ENCODE measurements at regions not wholly inside any gene's neighbourhood (a gene's known extent, or its start where the extent isn't known, plus 50 kb on each side); places are given as distances from the start of the nearest gene placed in this dataset.

DNA sequence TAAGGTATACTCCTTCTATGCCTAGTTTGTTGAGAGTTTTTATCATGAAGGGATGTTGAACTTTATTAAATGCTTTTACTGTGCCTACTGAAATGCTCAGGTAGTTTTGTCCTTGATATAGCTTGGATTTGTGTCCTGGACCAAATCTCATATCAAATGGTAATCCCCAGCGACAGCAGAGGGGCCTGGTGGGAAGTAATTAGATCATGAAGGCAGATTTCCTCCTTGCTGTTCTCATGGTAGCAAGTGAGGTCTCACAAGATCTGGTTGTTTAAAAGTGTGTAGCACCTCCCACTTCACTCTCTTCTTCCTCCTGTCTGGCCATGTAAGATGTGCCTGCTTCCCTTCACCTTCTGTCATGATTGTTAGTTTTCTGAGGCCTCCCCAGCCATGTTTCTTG is 78.2 kb downstream of the KIF2B start:
- ChIA-PET POLR2A (ENCODE audit: partially characterized antibody) (no interaction called here), CTCF (ENCODE audit: partially characterized antibody) (interaction anchor here (0.7 kb wide), 1 partner anchor 88 kb away, joined by 3 read pairs; no protein-coding TSS in a partner anchor)
- Histone ChIP-seq H3K4me2 (ENCODE audit: insufficient read depth in 1 of 2, low read depth in 2 of 2, low read length in 2 of 2) (no peak overlapping the region), H4K91ac (replicated peaks; ENCODE audit: insufficient read length, low read length) (no peak overlapping the region), H3K4me3 (ENCODE audit: extremely low read depth in 1 of 4, insufficient read depth in 2 of 4, low read depth in 3 of 4, low read length in 4 of 4) (no peak overlapping the region), H3K9ac (replicated peaks in 1 of 4; ENCODE audit: extremely low read depth in 1 of 4, low read depth in 3 of 4, low read length in 3 of 4) (no peak overlapping the region), H3K4me1 (replicated peaks in 1 of 4; ENCODE audit: control insufficient read depth in 3 of 4, insufficient read depth in 4 of 4, low read length in 3 of 4) (no peaks in the 10 kb centered on the region), H4K20me1 (replicated peaks in 1 of 2; ENCODE audit: control insufficient read depth in 1 of 2, insufficient read depth in 2 of 2, low read length in 2 of 2) (no peaks in the 10 kb centered on the region), H3K27me3 (replicated peaks in 1 of 4; ENCODE audit: control insufficient read depth in 3 of 4, extremely low read depth in 1 of 4, insufficient read depth in 3 of 4, low read length in 3 of 4) (no peaks in the 10 kb centered on the region), H4K5ac (ENCODE audit: insufficient read length, low read depth, low read length) (no peak overlapping the region), H3K56ac (replicated peaks; ENCODE audit: insufficient read length, low read depth, low read length) (no peak overlapping the region), H3K4ac (replicated peaks; ENCODE audit: insufficient read length, low read depth, low read length) (no peak overlapping the region), H3K79me1 (ENCODE audit: low read depth, low read length) (no peaks in the 10 kb centered on the region), H3K18ac (ENCODE audit: extremely low read depth, low read length) (no peak overlapping the region), H3K14ac (ENCODE audit: insufficient read length) (no peak overlapping the region), H2BK15ac (ENCODE audit: low read length) (no peak overlapping the region), H2BK20ac (ENCODE audit: low read length) (no peak overlapping the region), H3K23me2 (ENCODE audit: low read depth, low read length) (no peaks in the 10 kb centered on the region), H3K27ac (ENCODE audit: low read depth, low read length) (no peak overlapping the region), H3K9me3 (ENCODE audit: insufficient read depth in 2 of 2, low read depth in 1 of 2, low read length in 1 of 2) (peaks cover 3 to 13% of the 10 kb centered on the region in 2 experiments; a peak in 2 of 4 replicates), H3K79me2 (ENCODE audit: control insufficient read depth in 1 of 2, insufficient read depth in 2 of 2, low read length in 2 of 2) (no peaks in the 10 kb centered on the region), H3K36me3 (ENCODE audit: control insufficient read depth in 2 of 4, insufficient read depth in 4 of 4, low read length in 3 of 4) (no peaks in the 10 kb centered on the region), H2AFZ (ENCODE audit: low read length) (no peak overlapping the region), H2BK120ac (replicated peaks; ENCODE audit: low read depth, low read length) (no peak overlapping the region), H2BK12ac (ENCODE audit: low read depth, low read length) (no peak overlapping the region), H3K23ac (ENCODE audit: insufficient read length) (no peak overlapping the region), H4K8ac (ENCODE audit: extremely low read depth, insufficient read depth, low read length) (no peak overlapping the region), H2BK5ac (ENCODE audit: low read depth, low read length) (no peak overlapping the region), H2AK5ac (ENCODE audit: low read depth, low read length) (no peak overlapping the region)
- 92% methylated on average over 1 of the region's 1 CpG; no CpG with 5 or more reads in 1 of the 2 experiments for WGBS, 2 experiments (ENCODE audit: extremely low coverage in 1 of 2, insufficient coverage in 1 of 2, insufficient read length in 1 of 2, insufficient replicate concordance in 2 of 2, low coverage in 1 of 2, low lambda C conversion rate in 2 of 2, missing lambda C conversion rate in 1 of 2)
- TF ChIP-seq EZH2 (IDR thresholded peaks at IDR 0.05; ENCODE audit: low read depth, low read length, severe bottlenecking) (no peak), BACH1 (IDR thresholded peaks at IDR 0.05; ENCODE audit: low read length) (no peak), GABPA (IDR thresholded peaks at IDR 0.05; ENCODE audit: borderline replicate concordance, insufficient read depth, low read length) (no peak), CBX8 (IDR thresholded peaks at IDR 0.05; ENCODE audit: borderline replicate concordance, low read depth, low read length) (no peak), RFX5 (IDR thresholded peaks at IDR 0.05; ENCODE audit: borderline replicate concordance, low read depth, low read length) (no peak), EP300 (IDR thresholded peaks at IDR 0.05; ENCODE audit: borderline replicate concordance in 1 of 2, low read depth in 2 of 2, low read length in 2 of 2) (no peak), SUZ12 (IDR thresholded peaks at IDR 0.05; ENCODE audit: low read length) (no peak), SRF (IDR thresholded peaks at IDR 0.05; ENCODE audit: low read depth, low read length) (no peak), NRF1 (IDR thresholded peaks at IDR 0.05; ENCODE audit: low read depth, low read length) (no peak), SIRT6 (IDR thresholded peaks at IDR 0.05; ENCODE audit: low read length) (no peak), POLR2A (IDR thresholded peaks at IDR 0.05; ENCODE audit: control extremely low read depth in 1 of 2, low read depth in 2 of 2, low read length in 2 of 2) (no peak), TAF1 (IDR thresholded peaks at IDR 0.05; ENCODE audit: low read depth, low read length) (no peak), RXRA (IDR thresholded peaks at IDR 0.05; ENCODE audit: insufficient read depth, low read depth, low read length) (no peak)
- TF ChIP-seq, protein P1, sequence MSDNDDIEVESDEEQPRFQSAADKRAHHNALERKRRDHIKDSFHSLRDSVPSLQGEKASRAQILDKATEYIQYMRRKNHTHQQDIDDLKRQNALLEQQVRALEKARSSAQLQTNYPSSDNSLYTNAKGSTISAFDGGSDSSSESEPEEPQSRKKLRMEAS (IDR thresholded peaks at IDR 0.05): no peak
- no peak for DNase-seq (ENCODE audit: low read depth in 1 of 2, low spot score in 2 of 2)
- FAIRE-seq: no peak
